Ovary (tissue), 3 donors: ENCODE measurements at regions not wholly inside any gene's neighbourhood (a gene's known extent, or its start where the extent isn't known, plus 50 kb on each side); places are given as distances from the start of the nearest gene placed in this dataset.

ENCODE experiments used
- POLR2A ChIP-seq: fragments of 450-650 bp; IDR thresholded peaks from one replicate; pipeline ENCODE4 v1.6.1; 2017; ENCODE audit warnings: antibody characterized with exemption, mild to moderate bottlenecking, moderate library complexity
- TF ChIP-seq, protein P1 (sequence below), 3 donors: fragments of 450-650 bp in 2 of 3; fragments of 200-600 bp in 1 of 3; IDR thresholded peaks; one replicate each; pipeline versions ENCODE4 v1.5.1 to v1.8.0; 2016 to 2022; ENCODE audit warnings: antibody characterized with exemption in 3 of 3, mild to moderate bottlenecking in 1 of 3
- donor health status: DM: no; HTN: no; CAD: no.

DNA sequence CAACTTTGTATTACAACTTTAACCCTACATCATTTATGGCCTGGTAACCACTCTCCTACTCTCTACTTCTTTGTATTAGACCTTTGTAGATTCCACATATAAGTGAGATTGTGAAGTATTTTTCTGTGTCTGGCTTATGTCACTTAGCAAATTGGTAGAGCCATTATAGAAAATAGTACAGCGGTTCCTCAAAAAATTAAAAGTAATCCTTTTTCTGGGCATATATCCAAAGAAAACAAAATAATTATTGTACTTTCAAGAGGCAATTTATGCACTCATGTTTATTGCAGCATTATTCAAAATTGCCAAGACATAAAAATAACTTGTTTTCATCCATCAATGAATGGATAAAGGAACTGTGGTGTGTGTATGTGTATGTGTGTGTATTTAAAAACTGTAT is 537.5 kb upstream of the FSIP2 start:
- no peak for TF ChIP-seq POLR2A
- TF ChIP-seq, protein P1, sequence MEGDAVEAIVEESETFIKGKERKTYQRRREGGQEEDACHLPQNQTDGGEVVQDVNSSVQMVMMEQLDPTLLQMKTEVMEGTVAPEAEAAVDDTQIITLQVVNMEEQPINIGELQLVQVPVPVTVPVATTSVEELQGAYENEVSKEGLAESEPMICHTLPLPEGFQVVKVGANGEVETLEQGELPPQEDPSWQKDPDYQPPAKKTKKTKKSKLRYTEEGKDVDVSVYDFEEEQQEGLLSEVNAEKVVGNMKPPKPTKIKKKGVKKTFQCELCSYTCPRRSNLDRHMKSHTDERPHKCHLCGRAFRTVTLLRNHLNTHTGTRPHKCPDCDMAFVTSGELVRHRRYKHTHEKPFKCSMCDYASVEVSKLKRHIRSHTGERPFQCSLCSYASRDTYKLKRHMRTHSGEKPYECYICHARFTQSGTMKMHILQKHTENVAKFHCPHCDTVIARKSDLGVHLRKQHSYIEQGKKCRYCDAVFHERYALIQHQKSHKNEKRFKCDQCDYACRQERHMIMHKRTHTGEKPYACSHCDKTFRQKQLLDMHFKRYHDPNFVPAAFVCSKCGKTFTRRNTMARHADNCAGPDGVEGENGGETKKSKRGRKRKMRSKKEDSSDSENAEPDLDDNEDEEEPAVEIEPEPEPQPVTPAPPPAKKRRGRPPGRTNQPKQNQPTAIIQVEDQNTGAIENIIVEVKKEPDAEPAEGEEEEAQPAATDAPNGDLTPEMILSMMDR (IDR thresholded peaks at IDR 0.05), result no peak
